GM19438 (cell line): ENCODE measurements at regions not wholly inside any gene's neighbourhood (a gene's known extent, or its start where the extent isn't known, plus 50 kb on each side); places are given as distances from the start of the nearest gene placed in this dataset.

Experiments used
- ATAC-seq: cut with Tn5 transposase; IDR thresholded peaks from one replicate; pipeline ENCODE4 v1.9.1; 2021; ENCODE audit warnings: low read depth; ENCODE audit not compliant: unreplicated experiment

- no peak for ATAC-seq
These were observed 371.7 kb downstream of the TNS1 start for GRCh38 chr2:217631115-217631514.

- no peak for ATAC-seq
These were observed 373.4 kb downstream of the TNS1 start for GRCh38 chr2:217629347-217629746.

- ATAC-seq: no peak
These were observed 374.7 kb downstream of the TNS1 start for GRCh38 chr2:217628061-217628460.

GRCh38 chr2:217626926-217627325, 375.9 kb downstream of the TNS1 start:
- no peak for ATAC-seq

GRCh38 chr2:217625557-217626169, 377.1 kb downstream of the TNS1 start:
- ATAC-seq: no peak

GRCh38 chr2:217623281-217623912, 379.4 kb downstream of the TNS1 start:
- no peak for ATAC-seq

GRCh38 chr2:217622205-217623060, 380.4 kb downstream of the TNS1 start:
- ATAC-seq: no peak

- no peak for ATAC-seq
These were observed 381.4 kb downstream of the TNS1 start for GRCh38 chr2:217621391-217621801.

GRCh38 chr2:217618744-217619143, 384.1 kb downstream of the TNS1 start:
- ATAC-seq: no peak

GRCh38 chr2:217617616-217618022, 385.2 kb downstream of the TNS1 start:
- no peak for ATAC-seq

GRCh38 chr2:217616936-217617335, 385.9 kb downstream of the TNS1 start:
- no peak for ATAC-seq

GRCh38 chr2:217615171-217615570, 387.6 kb downstream of the TNS1 start:
- no peak for ATAC-seq

GRCh38 chr2:217614498-217614897, 388.3 kb downstream of the TNS1 start:
- no peak for ATAC-seq

- ATAC-seq: no peak
These were observed 388.7 kb downstream of the TNS1 start for GRCh38 chr2:217614096-217614495.

GRCh38 chr2:217612920-217613319, 389.9 kb downstream of the TNS1 start:
- no peak for ATAC-seq

- ATAC-seq: no peak
These were observed 390.6 kb downstream of the TNS1 start for GRCh38 chr2:217612211-217612610.

GRCh38 chr2:217611626-217612127, 391.1 kb downstream of the TNS1 start:
- no peak for ATAC-seq

GRCh38 chr2:217611056-217611455, 391.7 kb downstream of the TNS1 start:
- ATAC-seq: no peak

GRCh38 chr2:217610401-217610814, 392.4 kb downstream of the TNS1 start:
- no peak for ATAC-seq

GRCh38 chr2:217609952-217610351, 392.8 kb downstream of the TNS1 start:
- ATAC-seq: no peak

GRCh38 chr2:217606296-217606695, 396.5 kb downstream of the TNS1 start:
- ATAC-seq: no peak
